LNCAP (cell line): ENCODE measurements at regions not wholly inside any gene's neighbourhood (a gene's known extent, or its start where the extent isn't known, plus 50 kb on each side); places are given as distances from the start of the nearest gene placed in this dataset.

ENCODE experiments used
- CTCF ChIP-seq: fragments of 450-650 bp; IDR thresholded peaks from 2 replicates; pipeline ENCODE4 v1.5.1; 2017; ENCODE audit warnings: mild to moderate bottlenecking

GRCh38 chr20:60132827-60133670 lies 174.8 kb downstream of the CDH26 start:
- no peak for TF ChIP-seq CTCF

GRCh38 chr20:60135276-60135675 lies 177.1 kb downstream of the CDH26 start:
- TF ChIP-seq CTCF = no peak

GRCh38 chr20:60136645-60137401 lies 178.6 kb downstream of the CDH26 start:
- no peak for TF ChIP-seq CTCF

DNA sequence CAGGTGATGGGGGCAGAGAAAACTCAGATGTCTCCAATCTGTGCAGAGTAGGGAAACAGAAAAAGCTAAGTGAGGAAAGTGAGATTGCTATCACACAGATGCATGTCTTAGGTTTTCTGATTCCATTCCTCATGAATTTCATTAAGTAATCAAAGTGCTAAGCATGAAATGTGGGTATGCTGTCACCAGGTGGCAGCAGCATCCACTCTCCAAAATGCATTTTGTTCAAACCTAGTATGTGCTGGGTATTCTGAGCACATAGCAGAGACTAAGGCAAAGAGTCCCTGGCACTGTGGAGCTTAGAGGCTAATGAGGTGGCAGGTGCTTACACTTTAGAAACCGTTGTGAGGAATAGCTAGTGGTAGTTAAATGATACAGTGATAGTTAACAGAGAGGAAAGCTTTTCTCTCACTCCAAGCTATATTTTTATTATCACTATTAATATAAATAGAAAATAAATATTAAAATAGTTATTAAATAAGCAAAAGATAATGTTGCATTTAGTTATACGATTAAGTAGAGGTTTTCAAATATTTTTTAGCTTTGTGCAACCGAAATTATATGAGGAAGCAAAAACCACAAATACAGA lies 179.5 kb downstream of the CDH26 start:
- peak; percentile 69 for TF ChIP-seq CTCF

DNA sequence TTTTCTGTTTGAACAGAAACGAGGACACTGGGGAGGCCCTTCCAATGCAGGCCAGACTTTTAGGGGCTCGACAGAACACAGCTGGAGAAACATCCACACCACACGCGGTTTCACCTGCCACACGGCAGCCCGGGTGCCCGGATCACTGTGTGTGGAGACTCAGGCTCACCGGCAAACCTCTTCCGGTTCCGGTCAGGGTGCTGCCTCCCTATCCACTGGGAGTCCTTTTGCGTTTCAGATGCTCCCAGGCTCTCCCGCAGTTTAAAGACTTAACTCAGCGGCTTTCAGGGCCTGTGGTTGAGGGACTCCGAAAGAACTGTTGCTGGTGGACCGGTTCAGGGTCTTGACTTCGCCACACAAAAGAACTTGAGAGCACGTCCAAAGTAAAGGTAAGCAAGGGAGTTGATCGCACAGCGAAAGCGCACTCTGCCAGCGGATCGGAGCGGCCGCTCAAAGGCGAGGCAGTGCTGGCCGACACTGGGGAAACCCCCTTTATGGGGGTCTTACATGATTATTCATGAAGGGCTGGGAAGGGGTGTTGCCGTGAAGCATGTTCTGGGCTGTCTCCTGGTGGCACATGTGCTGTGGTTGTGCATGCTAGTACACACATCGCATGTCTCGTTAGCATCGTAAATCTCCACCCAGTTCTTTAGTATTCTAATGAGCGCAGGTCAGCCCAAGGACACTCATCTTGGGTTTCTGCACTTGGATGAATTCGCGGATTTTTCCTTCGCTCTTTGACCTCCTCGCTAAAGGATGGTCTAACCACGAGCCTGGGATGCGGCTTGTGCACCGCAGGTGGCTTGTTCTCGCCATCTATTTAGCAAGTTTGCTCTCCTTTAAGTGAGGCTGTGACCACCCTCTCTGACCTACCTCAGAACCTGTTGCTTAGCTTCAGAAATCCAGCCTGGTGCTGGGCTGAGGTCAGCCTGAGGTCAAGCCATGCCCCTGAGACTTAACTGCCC lies 180.3 kb downstream of the CDH26 start:
- TF ChIP-seq CTCF = no peak

DNA sequence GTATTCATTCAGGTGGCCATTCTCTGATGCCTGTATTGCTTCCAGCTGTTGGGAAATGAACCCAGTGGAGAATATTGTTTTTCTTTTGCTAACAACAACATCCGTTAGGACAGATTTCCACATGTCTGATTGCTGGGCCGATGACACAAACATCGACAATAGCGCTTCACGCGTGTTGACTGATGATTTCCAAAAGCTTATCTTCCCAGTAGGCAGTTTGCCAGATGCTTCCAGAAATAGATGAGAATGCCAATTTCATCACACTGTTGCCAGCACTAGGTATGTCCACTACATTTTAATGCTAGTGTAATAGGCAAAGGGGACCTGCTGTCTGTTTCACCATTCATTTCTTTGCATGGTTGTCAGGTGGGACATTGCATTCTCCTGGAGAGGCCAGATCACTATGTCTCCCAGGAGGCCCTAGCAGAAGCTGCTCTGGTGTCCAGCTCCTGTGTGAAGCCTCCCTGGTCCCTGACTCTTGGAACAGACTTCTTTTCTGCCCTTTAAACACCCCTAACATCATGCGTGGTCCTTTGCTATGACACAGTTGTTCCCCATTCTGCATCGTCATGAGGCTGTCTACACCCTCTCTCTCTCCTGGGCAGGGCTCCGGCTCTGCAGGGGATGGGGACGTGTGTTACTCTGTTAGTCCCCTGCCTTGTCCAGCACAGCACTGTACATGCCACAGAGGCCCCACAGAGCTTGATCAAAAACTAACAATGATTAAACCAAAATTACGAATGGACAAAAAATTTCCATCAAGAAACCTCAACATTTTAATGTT lies 181.6 kb downstream of the CDH26 start:
- no peak for TF ChIP-seq CTCF
